ENCODE measurements at regions not wholly inside any gene's neighbourhood (a gene's known extent, or its start where the extent isn't known, plus 50 kb on each side); places are given as distances from the start of the nearest gene placed in this dataset.

DNA sequence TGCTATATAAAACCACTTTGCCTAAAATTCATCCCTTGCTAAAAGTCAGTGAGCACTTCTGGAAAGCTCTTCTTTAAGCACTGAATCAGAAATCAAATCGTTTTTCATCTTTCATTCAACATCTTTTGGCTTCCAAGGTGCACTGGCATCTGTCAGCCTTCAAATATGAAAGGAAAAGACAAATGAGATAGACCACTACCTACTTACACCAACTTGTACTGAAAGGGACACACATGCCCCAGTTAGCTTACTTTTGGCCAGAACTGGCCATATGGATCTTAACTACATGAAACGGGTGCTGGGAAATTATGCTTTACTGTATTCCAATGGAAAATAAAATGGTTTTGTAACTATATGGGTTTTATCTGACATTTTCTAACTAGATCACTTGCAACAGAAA, 332.0 kb upstream of the ARPP21 start:
- TF ChIP-seq, protein P1, sequence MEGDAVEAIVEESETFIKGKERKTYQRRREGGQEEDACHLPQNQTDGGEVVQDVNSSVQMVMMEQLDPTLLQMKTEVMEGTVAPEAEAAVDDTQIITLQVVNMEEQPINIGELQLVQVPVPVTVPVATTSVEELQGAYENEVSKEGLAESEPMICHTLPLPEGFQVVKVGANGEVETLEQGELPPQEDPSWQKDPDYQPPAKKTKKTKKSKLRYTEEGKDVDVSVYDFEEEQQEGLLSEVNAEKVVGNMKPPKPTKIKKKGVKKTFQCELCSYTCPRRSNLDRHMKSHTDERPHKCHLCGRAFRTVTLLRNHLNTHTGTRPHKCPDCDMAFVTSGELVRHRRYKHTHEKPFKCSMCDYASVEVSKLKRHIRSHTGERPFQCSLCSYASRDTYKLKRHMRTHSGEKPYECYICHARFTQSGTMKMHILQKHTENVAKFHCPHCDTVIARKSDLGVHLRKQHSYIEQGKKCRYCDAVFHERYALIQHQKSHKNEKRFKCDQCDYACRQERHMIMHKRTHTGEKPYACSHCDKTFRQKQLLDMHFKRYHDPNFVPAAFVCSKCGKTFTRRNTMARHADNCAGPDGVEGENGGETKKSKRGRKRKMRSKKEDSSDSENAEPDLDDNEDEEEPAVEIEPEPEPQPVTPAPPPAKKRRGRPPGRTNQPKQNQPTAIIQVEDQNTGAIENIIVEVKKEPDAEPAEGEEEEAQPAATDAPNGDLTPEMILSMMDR (IDR thresholded peaks at IDR 0.05 in 8 of 11, conservative IDR thresholded peaks at IDR 0.05 in 3 of 11): no peak
- TF ChIP-seq POLR2AphosphoS5 (IDR thresholded peaks at IDR 0.05): no peak
- TF ChIP-seq POLR2A (IDR thresholded peaks at IDR 0.05): no peak

Data from spleen (tissue), 7 donors.